Subcutaneous abdominal adipose tissue (tissue), 5 donors: ENCODE measurements at regions not wholly inside any gene's neighbourhood (a gene's known extent, or its start where the extent isn't known, plus 50 kb on each side); places are given as distances from the start of the nearest gene placed in this dataset.
"Not testable (repeated sequence)": the region's sequence is repeated elsewhere in the genome, so short reads cannot be mapped to it uniquely, and the experiment has no call there.

Source experiments
- H3K27ac ChIP-seq: one replicate; pipeline ENCODE4 v1.7.0; 2013; ENCODE audit warnings: low read depth, mild to moderate bottlenecking, inconsistent platforms, low read length, moderate library complexity
- H3K27me3 ChIP-seq, 5 donors: one replicate each; pipeline ENCODE4 v1.7.0; 2013; ENCODE audit warnings: low read length in 5 of 5, inconsistent platforms in 1 of 5; ENCODE audit not compliant: control insufficient read depth in 5 of 5, insufficient read depth in 4 of 5
- H3K36me3 ChIP-seq, 5 donors: one replicate each; pipeline ENCODE4 v1.7.0; 2013; ENCODE audit warnings: low read length in 5 of 5; ENCODE audit not compliant: control insufficient read depth in 5 of 5, insufficient read depth in 5 of 5
- H3K4me1 ChIP-seq, 5 donors: one replicate each; pipeline ENCODE4 v1.7.0; 2013; ENCODE audit warnings: low read length in 5 of 5, mild to moderate bottlenecking in 3 of 5, moderate library complexity in 1 of 5; ENCODE audit not compliant: control insufficient read depth in 5 of 5, insufficient read depth in 5 of 5
- H3K4me3 ChIP-seq, 5 donors: one replicate each; pipeline ENCODE4 v1.7.0; 2013; ENCODE audit warnings: low read length in 5 of 5, low read depth in 1 of 5
- H3K9ac ChIP-seq, 5 donors: one replicate each; pipeline ENCODE4 v1.7.0; 2013; ENCODE audit warnings: low read length in 5 of 5, mild to moderate bottlenecking in 4 of 5, moderate library complexity in 3 of 5
- H3K9me3 ChIP-seq, 5 donors: one replicate each; pipeline ENCODE4 v1.7.0; 2013; ENCODE audit warnings: low read length in 5 of 5; ENCODE audit not compliant: control insufficient read depth in 5 of 5
- donor health status: healthy.
- donor health status: healthy.
- donor health status: healthy.
- donor health status: healthy.
- donor health status: healthy.

DNA sequence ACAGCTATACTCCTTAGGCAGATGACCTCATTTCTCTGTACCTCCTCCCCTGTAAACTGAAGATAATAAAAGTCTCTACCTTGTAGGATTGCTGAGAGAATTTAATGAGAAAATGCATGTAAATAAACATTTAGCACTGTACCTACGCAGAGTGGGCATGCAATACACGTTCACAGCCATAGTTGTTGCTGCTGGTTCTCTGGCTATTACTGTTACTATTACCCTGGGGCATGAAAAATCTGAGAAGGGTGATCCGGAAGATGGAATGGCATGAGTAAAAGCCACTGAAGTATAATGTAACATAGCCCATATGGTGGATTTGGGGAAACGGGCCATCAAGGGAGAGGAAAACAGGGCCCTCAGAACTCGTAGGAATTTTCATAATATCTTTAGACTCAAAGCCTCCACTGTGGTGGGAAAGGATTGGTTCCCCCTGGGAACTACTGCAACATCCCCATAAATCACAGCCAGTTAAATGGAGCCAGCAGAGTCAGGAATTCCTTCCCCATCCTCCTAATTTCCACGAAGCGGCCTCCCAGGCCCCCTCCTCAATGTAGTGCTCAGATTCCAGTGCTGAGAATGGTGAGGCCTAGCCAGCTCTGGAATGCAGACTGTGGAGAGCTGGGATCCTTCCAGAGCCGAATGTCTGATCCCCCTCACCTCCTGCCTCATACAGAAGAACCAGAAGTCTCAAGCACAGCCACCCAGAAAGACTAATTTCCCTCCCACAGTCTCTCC is 205.3 kb downstream of the MN1 start:
- Histone ChIP-seq H3K9me3 (no peaks in the 10 kb centered on the region), H3K27me3 (no peaks in the 10 kb centered on the region), H3K36me3 (no peaks in the 10 kb centered on the region), H3K4me1 (peaks cover 0 to 18% (median 9%) of the 10 kb centered on the region in 5 donors), H3K4me3 (no peak overlapping the region), H3K9ac (no peak overlapping the region), H3K27ac (no peak overlapping the region)

DNA sequence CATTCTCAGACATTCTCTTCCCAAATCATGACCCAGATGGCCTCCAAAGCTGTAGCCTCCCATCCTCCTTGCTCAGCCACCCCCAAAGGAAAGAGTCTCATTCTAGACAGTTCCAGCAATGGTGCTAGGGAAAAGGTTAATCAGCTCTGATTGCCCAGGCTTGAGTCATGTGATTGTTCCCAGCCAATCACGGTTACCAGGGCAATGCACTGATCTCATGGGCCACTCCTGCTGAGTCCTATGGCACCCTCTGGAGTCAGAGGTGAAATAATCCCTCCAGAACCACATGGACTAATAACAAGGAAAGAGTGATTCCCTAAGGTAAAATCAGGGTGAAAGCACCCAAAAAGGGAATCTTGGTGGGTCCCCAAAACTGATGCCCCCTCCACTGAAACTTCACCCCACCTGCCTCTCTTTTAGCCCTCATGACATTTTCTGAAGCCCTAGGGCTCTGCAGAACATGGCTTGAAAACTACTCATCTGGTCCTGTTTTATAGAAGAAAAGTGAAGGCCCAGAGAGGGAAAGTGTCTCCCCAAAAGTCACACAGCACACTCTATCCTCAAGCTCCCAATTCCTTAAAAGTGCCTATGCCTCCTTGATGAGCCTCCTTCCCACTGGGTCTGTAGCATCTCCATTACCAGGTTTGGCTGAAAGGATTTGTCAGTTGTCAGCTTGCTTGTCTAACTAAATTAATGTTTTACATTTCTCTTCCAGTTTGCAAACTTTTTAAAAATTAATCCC is 203.7 kb downstream of the MN1 start:
- H3K27ac ChIP-seq, result no peak overlapping the region
- peaks cover 0 to 23% (median 17%) of the 10 kb centered on the region in 5 donors for H3K4me1 ChIP-seq
- no peak overlapping the region for H3K4me3 ChIP-seq
- H3K36me3 ChIP-seq, result no peaks in the 10 kb centered on the region
- H3K27me3 ChIP-seq, result no peaks in the 10 kb centered on the region
- H3K9me3 ChIP-seq, result no peaks in the 10 kb centered on the region
- no peak overlapping the region for H3K9ac ChIP-seq

DNA sequence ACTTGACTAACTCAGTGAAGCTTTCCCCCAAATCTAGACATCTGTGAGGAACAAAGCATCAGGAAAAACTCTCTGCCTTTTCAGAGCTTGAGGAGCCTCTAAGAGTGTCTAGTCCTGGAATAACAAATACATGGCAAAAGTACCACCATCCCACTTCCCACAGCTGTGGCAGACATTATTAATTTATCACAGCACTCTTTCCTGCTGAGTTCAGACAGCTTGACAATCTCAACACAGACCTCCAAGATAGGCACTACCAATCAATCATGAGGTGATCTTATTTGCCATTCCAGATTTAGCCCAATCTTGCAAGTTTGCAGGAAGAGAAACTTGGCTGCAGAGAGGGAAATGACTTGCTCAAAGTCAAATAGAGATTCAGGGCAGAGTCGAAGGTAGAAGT is 202.8 kb downstream of the MN1 start:
- Histone ChIP-seq H3K27me3 (no peaks in the 10 kb centered on the region), H3K36me3 (no peaks in the 10 kb centered on the region), H3K9ac (no peak overlapping the region), H3K27ac (no peak overlapping the region), H3K9me3 (no peaks in the 10 kb centered on the region), H3K4me3 (no peak overlapping the region), H3K4me1 (peaks cover 0 to 27% (median 17%) of the 10 kb centered on the region in 5 donors)

DNA sequence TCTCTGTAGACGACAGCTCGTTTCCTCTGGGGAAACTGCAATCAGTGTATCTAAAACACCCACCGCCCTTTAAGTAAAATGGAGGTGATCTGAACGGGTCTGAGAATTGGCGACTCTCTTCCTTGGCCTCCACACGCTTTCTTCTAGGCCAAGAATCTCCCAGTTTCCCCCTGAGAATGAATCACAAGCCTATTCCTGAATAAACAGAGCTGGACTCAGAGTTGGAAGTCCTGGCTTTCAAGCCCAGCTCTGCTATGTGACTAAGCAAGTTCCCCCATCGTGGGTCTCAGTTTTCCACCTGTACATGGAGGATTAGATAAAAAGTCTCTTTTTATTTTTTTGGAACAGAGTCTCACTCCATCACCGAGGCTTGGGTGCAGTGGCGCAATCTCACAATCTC is 200.4 kb downstream of the MN1 start:
- no peak overlapping the region for H3K9ac ChIP-seq
- no peaks in the 10 kb centered on the region for H3K27me3 ChIP-seq
- no peak overlapping the region for H3K4me3 ChIP-seq
- no peaks in the 10 kb centered on the region for H3K36me3 ChIP-seq
- H3K9me3 ChIP-seq, result peaks cover 0 to 5% (median 2%) of the 10 kb centered on the region in 5 donors
- H3K4me1 ChIP-seq, result peaks cover 0 to 25% (median 17%) of the 10 kb centered on the region in 5 donors
- H3K27ac ChIP-seq, result no peak overlapping the region

DNA sequence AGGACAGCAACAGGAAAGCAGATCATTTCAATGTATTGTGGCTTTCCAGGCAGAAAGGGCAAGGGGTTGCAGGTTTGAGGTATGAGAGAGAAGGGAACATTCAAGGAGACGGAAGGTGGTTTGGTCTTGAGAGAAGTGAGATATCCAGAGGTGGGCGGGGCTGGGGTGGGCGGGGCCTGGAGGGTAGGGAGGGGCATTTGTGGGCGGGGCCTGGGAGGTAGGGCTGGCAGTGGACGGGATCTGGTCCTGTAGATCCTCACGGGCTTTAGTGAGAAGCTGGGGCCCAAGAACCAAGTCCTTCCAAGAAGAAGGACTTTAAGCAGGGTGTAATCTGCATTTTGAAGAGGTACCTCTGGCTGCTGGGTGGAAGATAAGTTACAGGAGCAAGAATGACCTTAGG is 199.2 kb downstream of the MN1 start:
- H3K27me3 ChIP-seq, result no peaks in the 10 kb centered on the region
- H3K9ac ChIP-seq, result no peak overlapping the region
- no peaks in the 10 kb centered on the region for H3K36me3 ChIP-seq
- peaks cover 0 to 19% (median 17%) of the 10 kb centered on the region in 5 donors for H3K4me1 ChIP-seq
- H3K27ac ChIP-seq, result no peak overlapping the region
- H3K4me3 ChIP-seq, result no peak overlapping the region
- peaks cover 0 to 5% (median 2%) of the 10 kb centered on the region in 5 donors for H3K9me3 ChIP-seq

DNA sequence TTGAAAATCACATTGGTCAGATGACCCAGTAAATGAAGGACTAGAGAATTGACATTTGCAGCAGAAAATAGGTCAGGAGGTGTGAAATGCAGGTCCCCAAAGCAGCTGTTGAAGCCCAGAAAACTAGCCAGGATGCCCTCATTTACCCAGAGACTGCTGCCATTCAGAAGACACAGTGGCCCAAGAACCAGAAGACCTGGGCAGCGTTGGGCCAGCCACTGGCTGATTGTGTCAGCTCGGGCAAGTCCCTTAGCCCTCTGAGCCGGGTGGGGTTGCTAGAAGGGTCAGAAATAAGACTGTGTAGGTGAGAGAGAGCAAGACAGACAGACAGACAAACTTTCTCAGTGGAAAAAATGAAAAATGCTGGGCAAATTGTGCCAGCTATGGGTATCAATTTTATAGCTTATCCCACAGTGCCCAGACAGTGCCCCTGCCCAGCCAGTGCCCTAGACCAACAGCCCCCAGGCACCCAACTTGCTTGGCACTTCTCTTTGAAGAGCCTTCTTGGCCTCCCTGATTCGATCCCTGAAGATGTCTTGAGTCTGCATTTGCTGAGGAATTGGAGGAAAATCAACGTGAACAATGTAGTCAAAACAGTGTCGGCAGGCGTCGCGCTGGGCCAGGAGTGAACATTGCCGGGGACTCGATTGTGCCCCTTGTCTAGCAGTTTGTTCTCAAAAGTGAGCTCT is 198.3 kb downstream of the MN1 start:
- no peaks in the 10 kb centered on the region for H3K36me3 ChIP-seq
- peaks cover 0 to 16% (median 11%) of the 10 kb centered on the region in 5 donors for H3K4me1 ChIP-seq
- no peak overlapping the region for H3K27ac ChIP-seq
- no peaks in the 10 kb centered on the region for H3K27me3 ChIP-seq
- no peak overlapping the region for H3K4me3 ChIP-seq
- no peak overlapping the region for H3K9ac ChIP-seq
- peaks cover 0 to 5% (median 2%) of the 10 kb centered on the region in 5 donors for H3K9me3 ChIP-seq

GRCh38 chr22:27603800-27604144 is 197.8 kb downstream of the MN1 start:
- no peaks in the 10 kb centered on the region for H3K36me3 ChIP-seq
- H3K9ac ChIP-seq, result no peak overlapping the region
- no peak overlapping the region for H3K27ac ChIP-seq
- no peak overlapping the region for H3K4me3 ChIP-seq
- H3K4me1 ChIP-seq, result peaks cover 0 to 16% (median 11%) of the 10 kb centered on the region in 5 donors
- peaks cover 0 to 5% (median 2%) of the 10 kb centered on the region in 5 donors for H3K9me3 ChIP-seq
- no peaks in the 10 kb centered on the region for H3K27me3 ChIP-seq

GRCh38 chr22:27605390-27605789 is 196.2 kb downstream of the MN1 start:
- H3K36me3 ChIP-seq, result no peaks in the 10 kb centered on the region
- H3K4me3 ChIP-seq, result no peak overlapping the region
- no peak overlapping the region for H3K27ac ChIP-seq
- no peak overlapping the region for H3K9ac ChIP-seq
- peaks cover 0 to 16% (median 11%) of the 10 kb centered on the region in 5 donors for H3K4me1 ChIP-seq
- no peaks in the 10 kb centered on the region for H3K27me3 ChIP-seq
- H3K9me3 ChIP-seq, result peaks cover 0 to 5% (median 2%) of the 10 kb centered on the region in 5 donors

DNA sequence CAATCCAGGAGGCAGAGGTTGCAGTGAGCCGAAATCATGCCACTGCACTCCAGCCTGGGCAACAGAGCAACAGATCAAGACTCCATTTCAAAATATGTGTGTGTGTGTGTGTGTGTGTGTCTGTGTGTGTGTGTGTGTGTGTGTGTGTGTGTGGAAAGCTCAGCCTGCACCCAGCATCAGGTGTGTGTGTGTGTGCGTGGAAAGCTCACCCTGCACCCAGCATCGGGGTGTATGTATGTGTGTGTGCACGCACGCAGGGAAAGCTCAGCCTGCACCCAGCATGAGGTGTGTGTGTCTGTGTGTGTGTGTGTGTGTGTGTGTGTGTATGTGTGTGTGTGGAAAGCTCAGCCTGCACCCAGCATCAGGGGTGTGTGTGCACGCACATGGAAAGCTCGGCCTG is 193.8 kb downstream of the MN1 start:
- not testable (repeated sequence) for H3K36me3 ChIP-seq, H3K4me1 ChIP-seq, H3K9me3 ChIP-seq, H3K27ac ChIP-seq, H3K27me3 ChIP-seq, H3K9ac ChIP-seq, H3K4me3 ChIP-seq

DNA sequence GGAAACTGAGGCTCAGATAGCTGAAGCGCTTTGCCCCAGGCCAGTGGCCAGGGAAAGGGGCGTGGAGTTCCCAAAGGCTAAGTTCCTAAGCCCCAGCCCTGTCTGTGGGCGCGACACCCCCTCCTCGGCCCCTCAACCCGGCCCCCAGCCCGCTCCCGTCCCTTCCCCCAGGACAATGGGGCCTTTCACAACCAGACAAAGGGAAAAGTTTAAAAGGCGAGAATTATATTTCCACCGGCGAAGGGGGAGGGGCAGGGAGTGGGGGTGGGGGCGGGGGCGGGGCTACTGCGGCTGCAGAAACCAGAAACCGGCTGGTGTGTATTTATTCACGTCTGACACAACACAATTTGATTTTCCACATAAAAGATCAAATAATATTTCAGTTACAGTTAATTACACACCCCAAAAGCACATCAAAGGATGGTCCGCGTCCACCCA is 192.1 kb downstream of the MN1 start:
- Histone ChIP-seq H3K9me3 (peaks cover 0 to 4% (median 2%) of the 10 kb centered on the region in 5 donors), H3K27ac (no peak overlapping the region), H3K27me3 (peaks cover 0 to 16% (median 8%) of the 10 kb centered on the region in 5 donors), H3K4me1 (peaks cover 0 to 10% (median 4%) of the 10 kb centered on the region in 5 donors), H3K9ac (no peak overlapping the region), H3K4me3 (no peak overlapping the region), H3K36me3 (no peaks in the 10 kb centered on the region)
